G401 (cell line): ENCODE measurements at regions not wholly inside any gene's neighbourhood (a gene's known extent, or its start where the extent isn't known, plus 50 kb on each side); places are given as distances from the start of the nearest gene placed in this dataset.

Source experiments
- DNase-seq: peaks from one replicate; pipeline ENCODE4 v3.0.0-alpha.2; 2015; ENCODE audit warnings: low spot score
- in situ Hi-C: cut with HindIII; loops from 2 replicates; pipeline ENCODE4 v1.10.0; 2016; ENCODE audit warnings: low sequenced_read_pairs, mixed read lengths

GRCh38 chr14:22332686-22333421 lies 256.2 kb downstream of the DAD1 start:
- DNase-seq, result no peak
- in situ Hi-C loops, result no loop called here

DNA sequence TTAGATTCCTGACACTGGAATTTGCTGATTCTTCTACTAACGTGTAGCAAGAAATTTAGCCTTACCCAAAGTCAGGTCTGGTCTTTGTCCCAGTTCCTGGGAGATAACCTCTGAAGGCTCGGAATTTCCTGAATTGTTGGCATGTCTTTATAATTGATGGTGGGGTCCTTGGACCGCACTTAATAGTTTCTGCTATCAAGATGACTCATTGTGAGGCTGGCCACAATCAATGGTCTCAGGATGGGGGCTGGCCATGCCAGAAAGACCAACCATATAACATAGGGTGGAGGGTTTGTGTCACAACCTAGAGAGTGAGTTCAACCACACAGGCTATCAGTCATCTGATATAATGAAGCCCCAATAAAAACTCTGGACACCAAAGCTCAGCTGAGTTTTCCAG lies 259.7 kb downstream of the DAD1 start:
- DNase-seq, result no peak
- in situ Hi-C loops, result no loop called here

DNA sequence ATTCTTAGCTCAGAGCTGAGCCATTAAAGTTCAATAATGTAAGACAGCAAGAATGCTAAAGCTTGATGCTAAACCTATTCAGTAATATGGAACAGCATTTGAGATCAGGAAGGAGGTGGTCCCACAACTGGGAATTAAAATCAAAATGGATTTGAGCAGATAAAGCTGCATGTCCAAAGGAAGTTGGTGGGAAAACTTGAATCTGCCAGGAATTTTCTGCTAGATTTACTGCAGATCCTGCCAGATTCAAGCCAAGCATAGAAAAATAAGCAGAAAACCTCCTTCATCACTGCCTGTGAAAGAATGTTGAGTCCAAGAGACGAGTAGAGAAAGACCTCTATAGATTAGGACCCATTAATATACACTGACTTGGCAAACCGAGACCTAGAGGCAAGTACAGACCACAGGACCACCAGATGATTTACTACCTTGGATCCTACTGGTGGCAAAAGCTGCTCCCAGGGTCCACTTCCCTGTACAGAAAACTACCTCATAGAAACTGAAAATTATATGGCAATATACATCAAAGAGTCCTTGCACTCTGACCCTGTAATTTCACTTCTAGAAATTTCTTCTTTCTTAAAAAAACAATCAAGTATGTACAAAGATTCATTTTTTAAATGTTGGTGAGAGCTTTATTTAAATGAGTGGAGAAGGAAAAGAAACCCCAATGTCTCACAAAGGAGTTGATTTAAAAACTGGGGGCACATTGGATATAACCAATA lies 263.2 kb downstream of the DAD1 start:
- no peak for DNase-seq
- in situ Hi-C loops, result no loop called here

DNA sequence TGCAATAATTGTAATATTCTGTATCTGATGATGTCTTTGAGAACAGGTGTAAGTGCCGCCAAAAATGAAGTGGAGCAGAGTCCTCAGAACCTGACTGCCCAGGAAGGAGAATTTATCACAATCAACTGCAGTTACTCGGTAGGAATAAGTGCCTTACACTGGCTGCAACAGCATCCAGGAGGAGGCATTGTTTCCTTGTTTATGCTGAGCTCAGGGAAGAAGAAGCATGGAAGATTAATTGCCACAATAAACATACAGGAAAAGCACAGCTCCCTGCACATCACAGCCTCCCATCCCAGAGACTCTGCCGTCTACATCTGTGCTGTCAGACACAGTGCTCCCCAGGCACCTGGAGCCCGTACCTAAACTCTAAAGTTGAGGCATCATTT lies 268.7 kb downstream of the DAD1 start:
- in situ Hi-C loops, result no loop called here
- no peak for DNase-seq

DNA sequence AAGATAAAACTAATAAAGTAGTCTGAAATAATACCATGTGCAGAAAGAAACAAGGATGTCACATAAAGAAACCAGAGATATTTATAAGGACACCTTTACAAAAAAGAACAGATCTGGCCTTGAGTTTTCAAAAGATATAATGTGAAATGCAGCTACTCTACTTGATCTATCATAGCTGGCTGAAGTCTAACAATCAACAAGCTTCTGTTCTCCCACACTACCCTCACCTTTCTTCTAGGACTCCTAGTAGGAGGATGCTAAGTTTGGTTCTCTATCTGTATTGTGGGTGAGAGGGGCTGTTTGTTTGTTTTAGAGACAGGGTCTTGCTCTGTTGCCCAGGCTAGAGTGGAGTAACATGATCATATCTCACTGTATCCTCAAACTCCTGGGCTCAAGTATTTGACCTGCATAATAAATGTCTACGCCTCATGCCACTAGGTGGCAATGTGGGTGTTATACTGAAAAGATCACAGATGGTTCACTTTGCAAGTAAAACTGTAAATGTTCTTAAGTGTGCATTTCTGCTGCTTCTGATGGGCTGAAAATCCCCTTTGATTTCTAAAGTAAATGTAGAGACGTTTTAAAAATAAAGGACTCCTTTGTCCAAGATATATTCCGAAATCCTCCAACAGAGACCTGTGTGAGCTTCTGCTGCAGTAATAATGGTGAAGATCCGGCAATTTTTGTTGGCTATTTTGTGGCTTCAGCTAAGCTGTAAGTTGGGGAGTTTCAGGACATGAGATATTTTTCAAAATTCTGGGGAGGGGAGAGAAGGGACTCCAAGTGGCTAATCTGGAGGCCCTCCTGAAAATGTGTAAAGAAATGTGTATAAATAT lies 269.3 kb downstream of the DAD1 start:
- peak; percentile 43 for DNase-seq
- in situ Hi-C loops, result no loop called here

DNA sequence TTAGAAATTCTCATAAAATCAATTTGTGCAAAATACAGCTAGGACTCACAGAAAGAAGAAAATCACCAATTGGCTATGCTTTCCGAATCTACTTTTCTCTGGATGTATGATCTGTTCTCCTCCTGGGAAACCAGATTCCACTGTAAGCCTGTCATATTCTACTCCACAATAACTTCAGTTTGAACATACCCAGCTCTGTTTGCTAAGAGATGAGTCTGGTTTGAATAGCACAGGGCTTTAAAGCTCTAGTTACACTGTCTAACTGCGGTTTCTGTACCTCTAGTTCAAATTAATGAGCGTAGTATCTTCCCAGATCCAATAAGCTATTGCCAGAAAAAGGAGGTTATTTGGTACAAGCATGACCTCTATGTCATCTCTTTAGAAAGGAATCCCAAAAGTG lies 270.1 kb downstream of the DAD1 start:
- DNase-seq, result no peak
- in situ Hi-C loops, result no loop called here

DNA sequence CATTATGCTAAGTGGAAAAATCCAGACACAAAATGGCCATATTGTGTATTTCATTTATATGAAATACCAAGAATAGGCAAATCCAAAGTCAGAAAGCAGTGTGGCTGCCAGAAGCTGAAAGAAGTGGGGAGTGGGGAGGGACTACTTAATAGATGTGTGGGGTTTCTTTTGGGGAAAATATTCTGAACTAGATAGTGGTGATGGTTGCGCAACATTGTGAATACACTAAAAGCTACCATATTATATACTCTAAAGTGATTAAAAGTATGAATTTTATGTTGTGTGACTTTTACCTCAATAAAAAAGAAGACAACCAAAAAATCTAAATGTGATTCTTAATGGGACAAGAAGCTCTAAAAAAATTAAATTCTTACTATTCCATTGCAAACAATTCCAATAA lies 272.6 kb downstream of the DAD1 start:
- in situ Hi-C loops, result no loop called here
- no peak for DNase-seq

- DNase-seq, result no peak
- in situ Hi-C loops, result no loop called here
Measured at GRCh38 chr14:22315336-22315735, 273.7 kb downstream of the DAD1 start.

DNA sequence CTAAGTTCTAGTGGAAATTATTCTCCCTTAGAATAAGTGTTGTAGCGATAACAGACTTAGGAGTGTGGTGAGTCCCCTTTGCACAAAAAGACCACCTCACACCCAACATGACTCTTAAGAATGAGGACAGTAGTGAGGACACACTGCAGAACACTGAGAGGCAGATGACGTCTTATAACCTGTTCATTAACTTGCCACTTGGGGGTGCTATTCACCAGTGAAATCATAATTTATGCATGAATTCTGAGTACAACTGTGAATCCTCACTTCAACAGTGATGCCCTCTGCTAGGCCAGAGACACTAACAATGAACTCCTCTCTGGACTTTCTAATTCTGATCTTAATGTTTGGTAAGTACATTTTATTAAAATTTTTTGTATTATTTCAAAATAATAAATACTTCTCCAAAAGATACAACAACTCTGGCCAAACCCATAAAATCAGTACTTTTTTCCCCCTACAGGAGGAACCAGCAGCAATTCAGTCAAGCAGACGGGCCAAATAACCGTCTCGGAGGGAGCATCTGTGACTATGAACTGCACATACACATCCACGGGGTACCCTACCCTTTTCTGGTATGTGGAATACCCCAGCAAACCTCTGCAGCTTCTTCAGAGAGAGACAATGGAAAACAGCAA lies 274.7 kb downstream of the DAD1 start:
- peak; percentile 31 for DNase-seq
- in situ Hi-C loops, result no loop called here

- DNase-seq, result no peak
- in situ Hi-C loops, result no loop called here
Measured at GRCh38 chr14:22313172-22313801, 275.7 kb downstream of the DAD1 start.

DNA sequence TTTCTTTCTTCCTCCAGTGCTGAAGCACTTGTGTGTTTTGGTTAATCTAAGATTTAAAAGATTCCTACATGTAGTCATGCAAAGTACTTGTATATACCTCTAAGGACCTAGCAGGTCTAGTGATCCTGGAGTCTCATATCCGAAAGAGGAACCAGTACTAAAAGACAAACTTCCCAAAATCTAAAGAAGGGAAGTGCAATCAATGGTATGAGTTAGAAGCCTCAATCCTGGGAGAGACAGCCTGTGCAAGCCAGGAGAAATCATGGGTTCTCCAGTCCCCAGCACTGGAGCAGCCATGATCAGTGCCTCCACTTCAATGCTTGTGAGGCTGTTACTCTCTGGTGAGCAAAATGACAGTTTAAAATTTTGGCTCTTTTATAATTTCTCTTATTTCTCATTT lies 277.4 kb downstream of the DAD1 start:
- in situ Hi-C loops, result no loop called here
- DNase-seq, result no peak

GRCh38 chr14:22305607-22306006 lies 283.4 kb downstream of the DAD1 start:
- DNase-seq, result no peak
- in situ Hi-C loops, result no loop called here

DNA sequence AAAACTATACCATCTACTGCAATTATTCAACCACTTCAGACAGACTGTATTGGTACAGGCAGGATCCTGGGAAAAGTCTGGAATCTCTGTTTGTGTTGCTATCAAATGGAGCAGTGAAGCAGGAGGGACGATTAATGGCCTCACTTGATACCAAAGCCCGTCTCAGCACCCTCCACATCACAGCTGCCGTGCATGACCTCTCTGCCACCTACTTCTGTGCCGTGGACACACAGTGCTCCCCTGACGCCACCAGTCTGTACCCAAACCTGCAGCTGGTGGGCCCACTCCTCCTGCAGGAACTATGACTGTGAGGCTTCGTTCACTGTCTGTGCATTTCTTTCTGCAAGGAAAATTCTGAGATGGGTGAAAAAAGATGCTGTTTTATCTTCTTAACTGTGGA lies 284.7 kb downstream of the DAD1 start:
- no peak for DNase-seq
- in situ Hi-C loops, result no loop called here

- in situ Hi-C loops, result no loop called here
- no peak for DNase-seq
Measured at GRCh38 chr14:22303589-22304195, 285.3 kb downstream of the DAD1 start.

- in situ Hi-C loops, result no loop called here
- no peak for DNase-seq
Measured at GRCh38 chr14:22300646-22301045, 288.4 kb downstream of the DAD1 start.

GRCh38 chr14:22297376-22297775 lies 291.6 kb downstream of the DAD1 start:
- in situ Hi-C loops, result no loop called here
- no peak for DNase-seq

- in situ Hi-C loops, result no loop called here
- DNase-seq, result no peak
Measured at GRCh38 chr14:22296722-22297121, 292.3 kb downstream of the DAD1 start.

- in situ Hi-C loops, result no loop called here
- no peak for DNase-seq
Measured at GRCh38 chr14:22296088-22296487, 292.9 kb downstream of the DAD1 start.

DNA sequence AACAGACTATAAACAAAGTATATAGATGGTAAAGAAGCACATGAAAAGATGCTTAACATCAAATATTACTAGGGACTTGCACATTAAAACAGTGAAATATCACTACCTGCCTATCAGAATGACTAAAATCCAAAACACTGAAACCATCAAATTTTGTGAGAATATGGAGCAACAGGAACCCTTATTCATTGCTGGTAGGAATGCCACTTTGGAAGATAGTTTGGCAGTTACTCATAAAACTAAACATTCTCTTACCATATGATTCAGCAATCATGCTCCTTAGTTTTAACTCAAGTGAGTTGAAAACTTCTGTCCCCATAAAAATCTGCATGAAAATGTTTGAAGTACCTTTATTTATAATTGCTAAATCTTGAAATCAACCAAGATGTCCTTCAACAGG lies 297.6 kb downstream of the DAD1 start:
- DNase-seq, result no peak
- in situ Hi-C loops, result no loop called here
